Esophagus squamous epithelium (tissue), 4 donors: ENCODE measurements at regions not wholly inside any gene's neighbourhood (a gene's known extent, or its start where the extent isn't known, plus 50 kb on each side); places are given as distances from the start of the nearest gene placed in this dataset.

Experiments
- POLR2A ChIP-seq, 4 donors: fragments of 450-650 bp; IDR thresholded peaks; one replicate each; pipeline ENCODE4 v1.6.1; 2017; ENCODE audit warnings: antibody characterized with exemption in 4 of 4, mild to moderate bottlenecking in 4 of 4, moderate library complexity in 3 of 4
- TF ChIP-seq, protein P1 (sequence below), 6 experiments: fragments of 450-650 bp in 4 of 6; fragments of 200-600 bp in 2 of 6; sonication (generic) in 2 of 6; IDR thresholded peaks; one replicate each; pipeline ENCODE4 v1.5.1; 2016 to 2019; ENCODE audit warnings: antibody characterized with exemption in 6 of 6, mild to moderate bottlenecking in 4 of 6, moderate library complexity in 4 of 6

GRCh38 chr13:103931331-103931845 is 865.2 kb upstream of the SLC10A2 start:
- TF ChIP-seq, protein P1, sequence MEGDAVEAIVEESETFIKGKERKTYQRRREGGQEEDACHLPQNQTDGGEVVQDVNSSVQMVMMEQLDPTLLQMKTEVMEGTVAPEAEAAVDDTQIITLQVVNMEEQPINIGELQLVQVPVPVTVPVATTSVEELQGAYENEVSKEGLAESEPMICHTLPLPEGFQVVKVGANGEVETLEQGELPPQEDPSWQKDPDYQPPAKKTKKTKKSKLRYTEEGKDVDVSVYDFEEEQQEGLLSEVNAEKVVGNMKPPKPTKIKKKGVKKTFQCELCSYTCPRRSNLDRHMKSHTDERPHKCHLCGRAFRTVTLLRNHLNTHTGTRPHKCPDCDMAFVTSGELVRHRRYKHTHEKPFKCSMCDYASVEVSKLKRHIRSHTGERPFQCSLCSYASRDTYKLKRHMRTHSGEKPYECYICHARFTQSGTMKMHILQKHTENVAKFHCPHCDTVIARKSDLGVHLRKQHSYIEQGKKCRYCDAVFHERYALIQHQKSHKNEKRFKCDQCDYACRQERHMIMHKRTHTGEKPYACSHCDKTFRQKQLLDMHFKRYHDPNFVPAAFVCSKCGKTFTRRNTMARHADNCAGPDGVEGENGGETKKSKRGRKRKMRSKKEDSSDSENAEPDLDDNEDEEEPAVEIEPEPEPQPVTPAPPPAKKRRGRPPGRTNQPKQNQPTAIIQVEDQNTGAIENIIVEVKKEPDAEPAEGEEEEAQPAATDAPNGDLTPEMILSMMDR (IDR thresholded peaks at IDR 0.05), result no peak
- TF ChIP-seq POLR2A (IDR thresholded peaks at IDR 0.05), result no peak
